ENCODE measurements at regions not wholly inside any gene's neighbourhood (a gene's known extent, or its start where the extent isn't known, plus 50 kb on each side); places are given as distances from the start of the nearest gene placed in this dataset.

DNA sequence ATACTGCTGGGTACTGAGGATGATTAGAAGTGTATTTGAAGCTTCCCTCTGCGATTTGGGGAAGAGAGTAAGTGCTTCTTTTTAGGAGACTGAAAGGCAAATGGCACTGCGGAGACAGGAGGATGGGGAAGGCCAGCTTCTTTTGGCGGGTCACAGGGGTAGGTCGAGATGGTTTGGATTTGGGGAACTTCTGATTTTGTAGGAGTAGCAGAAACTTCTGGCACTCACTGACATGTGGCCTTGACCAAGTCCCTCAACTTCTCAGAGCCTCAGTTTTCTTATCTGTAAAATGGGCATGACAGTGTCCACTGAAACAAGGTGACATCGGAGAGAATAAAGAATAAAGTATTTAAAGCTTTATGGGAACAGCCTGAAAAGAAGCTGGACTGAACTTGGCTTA lies 59.8 kb upstream of the WDR11 start:
- TF ChIP-seq YY1 (IDR thresholded peaks at IDR 0.05; ENCODE audit: insufficient read depth, insufficient read length) (no peak), ZNF274 (IDR thresholded peaks at IDR 0.05; ENCODE audit: low read depth, low read length) (no peak)

All from NT2/D1 (cell line).